Fibroblast of pulmonary artery (primary cell): ENCODE measurements at regions not wholly inside any gene's neighbourhood (a gene's known extent, or its start where the extent isn't known, plus 50 kb on each side); places are given as distances from the start of the nearest gene placed in this dataset.

ENCODE experiments used
- DNase-seq: peaks from one replicate; pipeline ENCODE4 v3.0.0-alpha.2; 2010; ENCODE audit warnings: low read depth
- H3K4me3 ChIP-seq: replicated peaks from 2 replicates; pipeline ENCODE4 v1.5.1; 2011; ENCODE audit warnings: low read depth, mild to moderate bottlenecking, control low read depth, low read length, moderate library complexity
- TF ChIP-seq, protein P1 (sequence below): IDR thresholded peaks from 2 replicates; pipeline ENCODE4 v1.5.1; 2011; ENCODE audit warnings: mild to moderate bottlenecking, control low read depth, low read length, inconsistent platforms; ENCODE audit errors: missing control alignments

DNA sequence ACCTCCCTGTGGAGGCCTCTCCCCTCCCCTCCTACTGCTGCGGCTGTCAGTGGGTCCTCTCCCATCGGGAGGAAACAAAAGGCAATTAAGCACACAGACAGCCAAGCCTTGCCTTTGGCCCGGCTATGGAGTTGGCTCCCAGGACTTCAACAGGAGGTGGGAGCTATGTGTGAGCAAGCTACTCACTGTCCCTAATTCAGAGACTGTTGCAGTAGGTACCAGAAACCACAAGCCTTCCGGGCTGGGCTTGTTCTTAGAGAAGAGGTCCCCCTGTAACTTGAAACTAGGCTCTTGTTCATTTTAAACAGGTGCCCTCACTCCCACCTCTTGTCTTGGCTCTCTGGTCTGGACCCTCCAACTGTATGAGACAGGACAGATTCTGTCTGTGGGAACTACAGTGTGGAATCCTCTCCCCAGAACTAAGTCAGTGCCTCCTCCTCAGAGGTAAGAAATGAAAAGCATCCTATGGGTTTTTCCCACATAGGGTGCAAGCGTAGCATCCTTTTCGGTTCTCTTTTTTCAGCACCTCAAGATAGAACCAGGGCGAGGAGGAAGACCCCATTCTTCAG is 561.1 kb downstream of the EBF1 start:
- TF ChIP-seq, protein P1, sequence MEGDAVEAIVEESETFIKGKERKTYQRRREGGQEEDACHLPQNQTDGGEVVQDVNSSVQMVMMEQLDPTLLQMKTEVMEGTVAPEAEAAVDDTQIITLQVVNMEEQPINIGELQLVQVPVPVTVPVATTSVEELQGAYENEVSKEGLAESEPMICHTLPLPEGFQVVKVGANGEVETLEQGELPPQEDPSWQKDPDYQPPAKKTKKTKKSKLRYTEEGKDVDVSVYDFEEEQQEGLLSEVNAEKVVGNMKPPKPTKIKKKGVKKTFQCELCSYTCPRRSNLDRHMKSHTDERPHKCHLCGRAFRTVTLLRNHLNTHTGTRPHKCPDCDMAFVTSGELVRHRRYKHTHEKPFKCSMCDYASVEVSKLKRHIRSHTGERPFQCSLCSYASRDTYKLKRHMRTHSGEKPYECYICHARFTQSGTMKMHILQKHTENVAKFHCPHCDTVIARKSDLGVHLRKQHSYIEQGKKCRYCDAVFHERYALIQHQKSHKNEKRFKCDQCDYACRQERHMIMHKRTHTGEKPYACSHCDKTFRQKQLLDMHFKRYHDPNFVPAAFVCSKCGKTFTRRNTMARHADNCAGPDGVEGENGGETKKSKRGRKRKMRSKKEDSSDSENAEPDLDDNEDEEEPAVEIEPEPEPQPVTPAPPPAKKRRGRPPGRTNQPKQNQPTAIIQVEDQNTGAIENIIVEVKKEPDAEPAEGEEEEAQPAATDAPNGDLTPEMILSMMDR: no peak
- no peak overlapping the region for H3K4me3 ChIP-seq
- no peak for DNase-seq

DNA sequence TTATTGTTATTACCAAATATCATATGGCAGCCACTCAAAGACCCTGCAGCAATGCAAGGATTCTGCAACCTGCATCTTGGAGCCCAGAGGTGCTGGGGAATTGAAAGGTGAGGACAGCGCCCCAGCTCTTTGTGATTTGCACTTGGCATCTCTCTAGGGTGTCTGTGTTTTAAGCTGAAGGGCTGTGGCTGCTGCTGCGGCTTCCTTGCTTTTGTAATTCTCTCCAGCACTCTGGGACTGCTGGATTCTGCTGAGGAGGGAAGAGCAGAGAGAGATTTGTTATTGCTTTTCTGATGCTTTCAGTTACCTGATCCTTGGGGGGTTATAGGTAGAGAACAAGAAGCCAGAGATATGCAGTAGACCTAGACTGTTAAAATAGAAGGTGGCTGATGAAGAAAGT is 562.4 kb downstream of the EBF1 start:
- no peak for DNase-seq
- no peak overlapping the region for H3K4me3 ChIP-seq
- TF ChIP-seq, protein P1: no peak

DNA sequence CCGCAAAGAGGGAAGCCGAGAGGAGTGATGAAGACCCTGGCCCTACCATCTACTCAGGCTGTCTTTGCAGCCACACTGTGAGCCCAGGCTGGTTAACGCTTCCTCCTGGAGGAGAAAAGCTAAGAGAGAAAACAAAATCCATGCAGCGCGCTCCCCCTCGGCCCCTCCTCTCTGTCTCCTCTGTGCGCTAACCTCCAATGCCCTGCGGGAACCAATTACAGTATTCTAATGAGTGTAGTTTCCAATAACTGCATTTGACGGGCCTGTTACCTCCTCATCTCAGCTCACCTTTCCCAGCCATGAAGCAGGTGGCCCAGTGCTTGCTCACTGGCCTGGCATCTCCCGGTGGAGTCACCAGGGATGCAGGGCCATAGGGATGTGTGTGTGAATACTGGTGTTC is 565.5 kb downstream of the EBF1 start:
- no peak for DNase-seq
- TF ChIP-seq, protein P1: no peak
- H3K4me3 ChIP-seq: no peak overlapping the region

DNA sequence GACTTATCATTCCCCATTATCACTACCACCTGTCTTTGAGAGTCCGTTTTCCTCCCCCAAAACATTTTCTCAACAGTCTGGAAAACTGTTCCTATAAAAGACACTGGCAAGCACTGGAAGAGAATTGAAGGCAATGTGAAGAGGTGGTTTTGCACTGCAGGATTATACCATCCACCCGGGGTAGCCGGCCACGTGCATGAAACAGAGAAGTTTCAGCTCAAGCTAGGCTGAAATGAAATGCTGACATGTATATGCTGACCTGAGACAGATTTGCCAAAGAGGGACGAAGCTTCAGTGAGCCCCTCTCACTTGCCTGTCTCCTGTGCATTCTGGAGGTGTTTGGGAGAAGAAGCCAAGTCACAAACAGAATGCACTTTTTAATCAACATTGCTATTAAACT is 567.0 kb downstream of the EBF1 start:
- TF ChIP-seq, protein P1: no peak
- DNase-seq: no peak
- no peak overlapping the region for H3K4me3 ChIP-seq

DNA sequence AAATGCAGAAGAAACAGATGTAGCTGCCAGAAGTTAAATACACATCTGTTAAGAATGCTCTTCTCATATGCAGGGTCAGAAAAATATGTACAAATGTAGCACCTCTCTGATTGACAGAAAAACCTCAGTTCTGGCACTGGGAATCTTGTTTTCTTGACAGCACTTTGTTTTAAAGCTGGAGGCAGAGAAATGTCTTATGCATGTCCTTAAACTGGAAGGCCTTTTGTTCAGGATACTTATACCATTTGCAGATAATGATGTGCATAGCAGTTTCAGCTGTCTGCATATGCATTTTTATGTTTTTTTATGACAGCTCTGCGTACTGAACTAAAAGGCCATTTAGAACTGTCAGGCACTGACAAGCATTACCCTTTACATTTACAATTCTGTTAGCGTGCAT is 567.9 kb downstream of the EBF1 start:
- DNase-seq: no peak
- H3K4me3 ChIP-seq: no peak overlapping the region
- TF ChIP-seq, protein P1: no peak

DNA sequence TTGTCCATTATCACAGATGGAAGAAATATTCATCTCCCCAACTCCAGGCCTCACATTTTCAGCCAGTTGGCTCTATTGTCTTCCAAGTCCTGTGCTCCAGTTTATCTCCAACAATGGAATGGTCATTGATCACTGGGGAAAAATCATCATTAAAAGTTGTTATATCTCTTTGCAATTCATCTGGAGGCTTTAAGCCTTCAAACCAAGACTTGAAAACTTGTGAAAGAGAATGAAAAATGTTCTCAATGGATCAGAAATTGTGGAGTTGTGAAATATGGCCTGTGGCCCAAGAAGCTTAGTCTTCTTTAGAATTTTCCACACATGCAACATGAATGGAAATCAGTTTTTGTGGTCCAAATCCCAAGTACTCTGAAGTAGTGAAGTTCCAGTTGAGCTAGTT is 569.6 kb downstream of the EBF1 start:
- TF ChIP-seq, protein P1: no peak
- DNase-seq: no peak
- H3K4me3 ChIP-seq: no peak overlapping the region

DNA sequence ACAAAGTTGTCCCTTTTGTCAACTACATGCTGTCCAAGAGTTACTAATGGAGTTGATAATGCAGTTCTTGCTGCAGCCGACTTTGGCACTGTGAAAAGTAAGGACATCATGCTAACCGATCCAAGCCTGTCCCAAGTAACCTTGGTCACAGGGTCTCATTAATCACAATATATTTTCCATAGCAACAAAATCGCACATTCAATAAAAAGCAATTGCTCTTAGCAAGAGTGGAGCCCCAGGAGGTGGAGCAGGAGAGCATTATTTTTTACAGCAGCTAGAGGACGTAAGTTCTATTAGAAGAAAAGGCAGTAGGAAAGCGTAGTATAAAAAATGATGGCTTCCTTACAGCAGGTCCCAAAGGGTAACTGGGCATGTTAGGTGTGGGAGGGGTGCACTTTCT is 570.3 kb downstream of the EBF1 start:
- H3K4me3 ChIP-seq: no peak overlapping the region
- no peak for DNase-seq
- TF ChIP-seq, protein P1: no peak
